H1 (cell line): ENCODE measurements at regions not wholly inside any gene's neighbourhood (a gene's known extent, or its start where the extent isn't known, plus 50 kb on each side); places are given as distances from the start of the nearest gene placed in this dataset.

ENCODE experiments used
- BACH1 ChIP-seq: IDR thresholded peaks from 2 replicates; pipeline ENCODE4 v1.6.1; 2012; ENCODE audit warnings: low read length, improper control_type of control experiment
- FOSL1 ChIP-seq: IDR thresholded peaks from 2 replicates; pipeline ENCODE4 v1.6.1; 2011; ENCODE audit warnings: mild to moderate bottlenecking, low read depth, low read length, moderate library complexity; ENCODE audit not compliant: insufficient read depth
- GABPA ChIP-seq: IDR thresholded peaks from 2 replicates; pipeline ENCODE4 v1.6.1; 2011; ENCODE audit warnings: mild to moderate bottlenecking, low read length, moderate library complexity, borderline replicate concordance; ENCODE audit not compliant: insufficient read depth
- NANOG ChIP-seq: IDR thresholded peaks from 2 replicates; pipeline ENCODE4 v1.6.1; 2011; ENCODE audit warnings: low read length, low read depth, mild to moderate bottlenecking, inconsistent platforms; ENCODE audit not compliant: insufficient read depth, poor library complexity, severe bottlenecking
- SIX5 ChIP-seq: IDR thresholded peaks from 2 replicates; pipeline ENCODE4 v1.6.1; 2011; ENCODE audit warnings: mild to moderate bottlenecking, low read depth, low read length
- TAF7 ChIP-seq: optimal IDR thresholded peaks from 2 replicates; pipeline ENCODE3; 2011; ENCODE audit warnings: low read depth, mild to moderate bottlenecking, inconsistent platforms, low read length, moderate library complexity, borderline replicate concordance
- TEAD4 ChIP-seq: IDR thresholded peaks from 2 replicates; pipeline ENCODE4 v1.6.1; 2012; ENCODE audit warnings: low read depth, low read length, inconsistent platforms, mixed read lengths

DNA sequence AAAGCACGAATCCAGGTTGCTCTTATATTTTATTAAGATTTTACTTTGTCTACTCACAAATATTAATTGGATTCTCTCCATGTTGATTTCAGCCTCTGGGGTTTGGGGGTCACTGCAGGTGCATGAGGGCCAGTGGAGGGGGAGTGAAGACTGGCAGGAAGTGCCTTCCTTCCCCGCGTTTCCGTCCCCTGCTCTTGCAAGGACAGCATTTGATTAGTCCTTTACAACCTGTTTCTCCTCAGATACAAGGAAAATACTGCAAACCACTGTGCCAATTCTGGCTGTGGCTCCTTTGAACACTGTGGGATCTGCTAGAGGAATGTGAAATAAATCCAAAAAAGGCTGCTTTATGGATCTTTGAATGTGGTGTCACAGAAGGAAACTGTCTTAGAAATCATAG is 291.8 kb downstream of the ETNK1 start (continued):
- no peak for TF ChIP-seq TEAD4
- no peak for TF ChIP-seq TAF7
- no peak for TF ChIP-seq NANOG
- no peak for TF ChIP-seq SIX5
- TF ChIP-seq FOSL1 = no peak
- TF ChIP-seq BACH1 = no peak
- TF ChIP-seq GABPA = no peak
